ENCODE measurements at regions not wholly inside any gene's neighbourhood (a gene's known extent, or its start where the extent isn't known, plus 50 kb on each side); places are given as distances from the start of the nearest gene placed in this dataset.

GRCh38 chr15:62592920-62593319 lies 427.8 kb upstream of the C2CD4B start:
- intact Hi-C loops (cut with DNase I) = no loop called here
- no peak for DNase-seq

GRCh38 chr15:62593681-62594399 lies 428.8 kb upstream of the C2CD4B start:
- intact Hi-C loops (cut with DNase I) = no loop called here
- no peak for DNase-seq

- intact Hi-C loops (cut with DNase I) = no loop called here
- DNase-seq = peak in 4 of 10 donors; percentile 26 to 85 (median 38)
Measured at GRCh38 chr15:62598217-62598616, 433.1 kb upstream of the C2CD4B start.

- no peak for DNase-seq
Measured at GRCh38 chr15:62599791-62600777, 435.0 kb upstream of the C2CD4B start.

GRCh38 chr15:62601777-62602545 lies 436.9 kb upstream of the C2CD4B start:
- DNase-seq = no peak
- intact Hi-C loops (cut with DNase I) = no loop called here

More at GRCh38 chr15:62599791-62600777, 435.0 kb upstream of the C2CD4B start:
- intact Hi-C loops (cut with DNase I) = no loop called here

GRCh38 chr15:62603742-62604141 lies 438.7 kb upstream of the C2CD4B start:
- intact Hi-C loops (cut with DNase I) = no loop called here
- no peak for DNase-seq

GRCh38 chr15:62605282-62605681 lies 437.3 kb upstream of the TPM1 start:
- no peak for DNase-seq
- intact Hi-C loops (cut with DNase I) = no loop called here

- peak in 1 of 10 donors; percentile 75 for DNase-seq
- intact Hi-C loops (cut with DNase I) = no loop called here
Measured at GRCh38 chr15:62606376-62607113, 436.0 kb upstream of the TPM1 start.

- no peak for DNase-seq
- intact Hi-C loops (cut with DNase I) = no loop called here
Measured at GRCh38 chr15:62607114-62607462, 435.5 kb upstream of the TPM1 start.

GRCh38 chr15:62607643-62608042 lies 434.9 kb upstream of the TPM1 start:
- intact Hi-C loops (cut with DNase I) = no loop called here
- DNase-seq = no peak

GRCh38 chr15:62608369-62608768 lies 434.2 kb upstream of the TPM1 start:
- DNase-seq = no peak
- intact Hi-C loops (cut with DNase I) = no loop called here

GRCh38 chr15:62610265-62610869 lies 432.2 kb upstream of the TPM1 start:
- DNase-seq = no peak
- intact Hi-C loops (cut with DNase I) = no loop called here

- intact Hi-C loops (cut with DNase I) = no loop called here
- DNase-seq = no peak
Measured at GRCh38 chr15:62611002-62611401, 431.5 kb upstream of the TPM1 start.

- intact Hi-C loops (cut with DNase I) = no loop called here
- no peak for DNase-seq
Measured at GRCh38 chr15:62612183-62612733, 430.3 kb upstream of the TPM1 start.

- no peak for DNase-seq
- intact Hi-C loops (cut with DNase I) = no loop called here
Measured at GRCh38 chr15:62612771-62613170, 429.8 kb upstream of the TPM1 start.

GRCh38 chr15:62616746-62617145 lies 425.8 kb upstream of the TPM1 start:
- intact Hi-C loops (cut with DNase I) = no loop called here
- no peak for DNase-seq

GRCh38 chr15:62617741-62618140 lies 424.8 kb upstream of the TPM1 start:
- intact Hi-C loops (cut with DNase I) = no loop called here
- no peak for DNase-seq

- no peak for DNase-seq
- intact Hi-C loops (cut with DNase I) = no loop called here
Measured at GRCh38 chr15:62618432-62618831, 424.1 kb upstream of the TPM1 start.

- DNase-seq = peak in 3 of 10 donors; percentile 12 to 78 (median 38)
- intact Hi-C loops (cut with DNase I) = no loop called here
Measured at GRCh38 chr15:62618846-62619504, 423.6 kb upstream of the TPM1 start.

Data from posterior cingulate gyrus (tissue), 11 donors.